Stimulated activated CD4-positive, alpha-beta T cell treated with anti-CD3 and anti-CD28 coated beads, TNF-alpha, amount 100 ng/mL, for 48 hours (primary cell): ENCODE measurements at regions not wholly inside any gene's neighbourhood (a gene's known extent, or its start where the extent isn't known, plus 50 kb on each side); places are given as distances from the start of the nearest gene placed in this dataset.
"Not testable (repeated sequence)": the region's sequence is repeated elsewhere in the genome, so short reads cannot be mapped to it uniquely, and the experiment has no call there.

Experiments used
- DNase-seq, 3 donors: peaks; one replicate each; pipeline ENCODE4 v3.0.0-alpha.2; 2020; ENCODE audit warnings: low read depth in 3 of 3

DNA sequence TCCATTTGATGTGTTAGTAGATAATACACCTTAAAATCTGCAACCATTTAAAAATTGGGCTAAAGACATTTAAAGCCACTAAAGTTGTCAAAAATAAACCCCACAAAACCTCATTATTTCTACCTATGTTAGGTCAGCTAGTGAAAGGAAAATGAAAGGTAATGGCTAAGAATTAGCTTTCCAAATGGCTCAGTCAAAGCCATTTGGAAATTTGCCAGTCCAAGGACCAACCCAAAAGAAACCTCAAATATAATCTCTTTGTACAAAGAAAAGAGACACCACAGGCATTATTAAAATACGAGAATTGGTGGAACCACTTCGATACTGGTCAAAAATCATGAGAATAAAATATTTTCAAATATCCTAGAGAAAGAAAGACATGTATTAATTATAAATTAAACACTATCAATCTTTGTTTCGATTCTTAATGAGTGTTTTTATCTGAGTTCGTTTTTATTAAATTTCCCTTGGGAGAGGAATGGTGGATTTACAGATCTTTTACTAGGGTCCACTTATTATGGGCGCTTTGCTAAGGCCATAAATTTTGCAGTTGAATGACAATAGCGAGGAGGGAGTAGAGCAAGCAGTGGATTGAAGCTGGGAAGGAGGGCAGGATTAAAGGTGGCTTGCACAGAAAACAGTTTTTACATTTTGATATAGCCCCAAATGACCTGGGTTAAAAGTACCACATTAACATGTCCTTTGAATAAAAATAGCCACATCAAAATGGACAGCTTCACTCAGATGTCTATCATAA is 116.8 kb upstream of the SHB start:
- no peak for DNase-seq

DNA sequence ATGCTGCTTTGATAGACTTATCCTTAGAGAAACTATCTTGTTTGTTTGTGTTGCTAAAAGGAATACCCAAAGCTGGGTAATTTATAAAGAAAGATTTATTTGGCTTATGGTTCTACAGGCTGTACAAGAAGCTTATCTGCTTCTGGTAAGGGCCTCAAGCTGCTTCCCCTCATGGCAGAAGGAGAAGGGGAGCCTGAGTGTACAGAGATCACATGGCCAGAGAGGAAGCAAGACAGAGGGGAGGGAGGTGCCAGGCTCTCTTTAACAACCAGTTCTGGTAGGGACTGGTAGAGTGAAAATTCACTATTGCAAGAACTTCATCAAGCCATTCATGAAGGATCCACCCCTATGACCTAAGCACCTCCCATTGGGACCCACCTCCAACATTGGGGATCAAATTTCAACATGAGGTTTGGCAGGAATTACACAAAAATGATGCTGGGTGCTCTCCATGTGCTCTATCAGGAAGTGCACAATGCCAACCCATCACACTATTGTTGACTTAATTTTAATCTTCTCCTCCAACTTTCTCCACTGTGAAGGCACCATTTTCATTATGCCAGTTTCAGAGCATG is 115.1 kb upstream of the SHB start:
- DNase-seq: no peak

GRCh38 chr9:38182321-38182720 is 113.3 kb upstream of the SHB start:
- DNase-seq: no peak

- no peak for DNase-seq
Observed at GRCh38 chr9:38181866-38182265, 112.8 kb upstream of the SHB start.

DNA sequence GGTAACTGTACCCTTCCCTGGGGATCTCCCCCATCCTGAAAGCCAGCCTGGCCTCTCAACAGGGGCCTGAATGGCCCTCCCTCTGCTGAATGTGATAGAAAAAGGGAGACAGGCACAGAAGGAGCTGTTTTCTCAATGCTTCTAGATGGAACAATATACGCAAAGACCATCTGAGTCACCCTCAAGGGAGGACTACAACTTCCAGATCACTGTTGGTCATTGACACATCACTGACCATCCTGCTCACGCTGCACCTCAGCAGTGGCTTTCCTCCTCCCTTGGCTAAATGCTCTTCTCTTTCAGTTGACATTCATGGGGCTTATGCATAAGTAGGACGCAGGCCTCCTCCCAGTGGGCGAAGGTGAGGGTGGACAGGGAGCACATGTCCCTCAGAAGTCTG is 112.2 kb upstream of the SHB start:
- DNase-seq: no peak

- no peak for DNase-seq
Observed at GRCh38 chr9:38180656-38181055, 111.6 kb upstream of the SHB start.

DNA sequence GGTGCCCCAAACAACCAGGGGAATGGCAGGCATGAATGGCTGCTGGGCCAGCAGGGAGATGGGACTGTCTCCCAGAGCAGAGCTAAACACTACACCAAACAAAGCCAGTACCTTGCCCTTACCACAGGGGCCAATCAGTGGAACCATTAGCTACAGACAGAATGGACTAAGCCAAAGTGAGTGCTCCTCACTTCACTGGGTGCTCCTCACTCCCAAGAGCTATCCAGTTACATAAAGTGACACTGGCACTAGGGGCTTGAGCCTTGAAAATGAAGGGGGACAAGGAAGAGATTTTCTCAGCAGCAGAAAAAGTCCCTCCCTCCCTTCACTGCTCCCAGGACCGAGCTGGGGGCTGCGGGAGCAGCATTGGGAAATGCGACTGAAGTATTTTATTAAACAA is 110.9 kb upstream of the SHB start:
- DNase-seq: no peak

DNA sequence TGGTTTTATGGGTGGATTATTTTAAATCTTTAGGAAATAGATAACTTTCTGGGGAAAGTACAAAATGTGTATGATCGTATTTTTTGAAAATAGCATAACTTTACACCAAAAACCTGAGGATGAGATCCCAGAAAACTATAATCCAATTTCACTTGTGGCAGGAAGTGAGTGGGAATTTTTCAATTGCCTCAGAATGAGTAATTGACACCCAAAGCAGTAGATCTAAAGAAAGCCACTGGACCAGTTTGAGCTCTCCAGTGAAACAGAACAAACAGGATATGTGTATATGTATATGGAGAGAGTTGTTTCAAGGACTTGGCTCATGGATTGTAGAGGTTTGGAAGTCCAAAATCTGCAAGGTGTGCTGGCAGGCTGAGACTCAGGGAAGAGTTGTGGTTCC is 109.2 kb upstream of the SHB start:
- no peak for DNase-seq

- no peak for DNase-seq
Observed at GRCh38 chr9:38177680-38178079, 108.7 kb upstream of the SHB start.

- DNase-seq: no peak
Observed at GRCh38 chr9:38176251-38176650, 107.2 kb upstream of the SHB start.

GRCh38 chr9:38175423-38175822 is 106.4 kb upstream of the SHB start:
- DNase-seq: no peak

- no peak for DNase-seq
Observed at GRCh38 chr9:38172586-38172985, 103.6 kb upstream of the SHB start.

GRCh38 chr9:38171926-38172325 is 102.9 kb upstream of the SHB start:
- no peak for DNase-seq

DNA sequence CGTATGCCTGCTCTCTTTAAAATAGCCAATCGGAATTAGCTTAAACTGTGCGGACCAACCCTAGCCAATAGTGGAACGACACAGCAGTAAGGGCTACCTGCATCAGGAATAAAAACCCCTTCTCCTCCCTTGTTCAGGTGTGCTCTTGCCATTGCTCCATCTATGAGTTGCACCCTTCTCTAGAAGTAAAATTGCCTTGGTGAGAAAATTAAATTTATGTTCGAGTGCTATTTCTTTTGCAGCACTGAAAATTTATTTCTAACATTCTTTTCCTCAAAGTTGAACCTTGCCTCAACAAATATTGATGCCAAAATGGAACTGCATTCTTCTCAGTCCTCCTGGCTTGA is 102.5 kb upstream of the SHB start:
- no peak for DNase-seq

- DNase-seq: peak in 2 of 3 donors; percentile 11 to 28
Observed at GRCh38 chr9:38170763-38171537, 101.9 kb upstream of the SHB start.

DNA sequence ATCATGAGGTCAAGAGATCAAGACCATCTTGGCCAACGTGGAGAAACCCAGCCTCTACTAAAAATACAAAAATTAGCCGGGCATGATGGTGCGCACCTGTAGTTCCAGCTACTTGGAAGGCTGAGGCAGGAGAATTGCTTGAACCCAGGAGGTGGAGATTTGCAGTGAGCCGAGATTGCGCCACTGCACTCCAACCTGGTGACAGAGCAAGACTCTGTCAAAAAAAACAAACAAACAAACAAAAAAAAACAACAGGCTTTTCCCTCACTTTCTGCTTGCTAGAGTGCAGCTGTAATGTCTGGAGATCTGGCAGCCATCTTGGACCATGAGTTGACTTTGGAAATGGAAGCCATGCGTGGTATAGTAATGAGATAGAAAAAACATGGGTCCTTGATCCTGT is 101.1 kb upstream of the SHB start:
- not testable (repeated sequence) for DNase-seq

GRCh38 chr9:38166501-38166900 is 97.5 kb upstream of the SHB start:
- DNase-seq: no peak

GRCh38 chr9:38164659-38165221 is 95.7 kb upstream of the SHB start:
- no peak for DNase-seq

GRCh38 chr9:38163518-38163917 is 94.5 kb upstream of the SHB start:
- DNase-seq: no peak

GRCh38 chr9:38162332-38163211 is 93.5 kb upstream of the SHB start:
- DNase-seq: no peak

DNA sequence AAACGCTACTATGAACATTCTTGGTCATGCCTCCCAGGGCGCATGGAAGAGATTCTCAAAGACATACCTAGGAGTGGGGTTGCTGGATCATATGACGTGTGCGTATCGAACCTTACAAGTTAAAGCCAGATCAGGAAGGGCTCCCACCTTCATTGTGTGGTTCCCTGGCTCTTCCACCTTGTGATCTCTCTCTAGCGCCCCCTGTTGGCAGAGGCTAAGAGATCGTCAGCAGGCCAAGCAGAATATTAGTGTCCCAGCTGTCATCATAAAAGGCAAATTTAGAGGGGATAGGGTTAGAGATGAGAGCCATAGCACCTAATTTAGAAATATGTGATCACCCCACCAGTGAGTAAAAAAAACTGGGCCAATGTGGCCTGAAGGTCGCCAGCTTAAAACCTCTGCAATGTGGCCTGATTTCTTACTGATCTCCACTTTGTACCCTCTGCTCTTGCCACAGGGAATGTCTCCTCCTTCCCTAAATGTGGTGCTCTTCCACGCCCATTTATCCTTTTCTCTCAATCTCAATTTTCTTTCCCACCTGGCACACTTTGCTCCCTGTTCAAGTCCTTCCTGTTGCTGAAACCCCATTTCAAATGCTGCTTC is 91.7 kb upstream of the SHB start:
- DNase-seq: peak; percentile 29 to 73 (median 53)
